NCI-H2196 treated with DMSO at 0.1 percent for 48 hours (cell line): ENCODE measurements at regions not wholly inside any gene's neighbourhood (a gene's known extent, or its start where the extent isn't known, plus 50 kb on each side); places are given as distances from the start of the nearest gene placed in this dataset.

Source experiments
- DNase-seq: peaks from one replicate; lab custom pipeline; 2025; ENCODE audit not compliant: unreplicated experiment; lab: John Stamatoyannopoulos, UW

DNA sequence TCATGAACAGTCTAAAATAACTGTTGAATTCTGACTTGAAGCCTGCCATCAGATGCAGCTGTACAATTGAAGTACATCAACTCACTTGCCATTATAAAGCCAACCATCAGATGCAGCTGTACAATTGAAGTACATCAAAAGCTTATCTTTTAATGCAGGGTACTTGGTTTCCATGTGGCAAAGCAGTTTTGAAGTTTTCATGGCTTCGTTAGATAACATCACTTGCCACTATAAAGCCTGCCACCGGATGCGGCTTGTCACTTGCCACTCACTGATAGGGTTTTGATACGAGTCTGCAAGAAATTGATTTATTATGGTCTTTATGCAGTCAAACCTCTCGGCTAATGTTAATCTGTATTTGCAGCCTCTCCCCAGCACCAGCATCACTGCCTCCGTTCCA, 1605.8 kb downstream of the SUCLG1 start:
- DNase-seq: no peak

DNA sequence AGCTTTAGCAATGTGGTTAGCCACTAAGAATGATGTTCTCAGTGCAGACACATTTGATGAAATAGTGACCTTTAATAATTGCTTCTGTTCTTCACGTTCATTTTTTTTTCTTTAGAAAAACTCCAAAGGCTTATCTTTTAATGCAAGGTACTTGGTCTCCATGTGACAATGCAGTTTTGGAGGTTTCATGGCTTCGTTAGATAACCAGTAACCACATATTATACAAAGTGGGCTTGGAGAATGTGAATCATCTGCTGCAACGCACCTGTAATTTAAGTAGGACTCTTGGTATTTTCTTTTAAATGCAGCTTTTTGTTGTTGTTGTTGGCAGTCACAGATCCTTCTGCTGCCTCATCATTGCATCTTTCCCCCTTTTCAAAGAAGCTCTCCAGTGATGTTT, 1606.3 kb downstream of the SUCLG1 start:
- no peak for DNase-seq

DNA sequence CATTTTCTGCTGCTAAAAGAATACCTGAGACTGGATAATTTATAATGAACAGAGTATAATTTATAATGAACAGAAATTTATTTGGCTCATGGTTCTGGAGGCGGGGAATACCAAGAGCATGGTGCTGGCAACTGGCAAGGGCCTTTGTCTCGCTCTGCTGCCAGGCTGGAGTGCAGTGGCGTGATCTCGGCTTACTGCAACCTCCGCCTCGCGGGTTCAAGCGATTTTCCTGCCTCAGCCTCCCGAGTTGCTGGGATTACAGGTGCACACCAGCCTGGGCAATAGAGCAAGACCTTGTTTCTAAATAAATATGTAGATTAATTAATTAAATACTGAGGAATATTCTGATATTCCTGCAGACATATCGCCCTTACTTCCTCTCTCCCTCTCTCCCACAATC, 1610.8 kb downstream of the SUCLG1 start:
- DNase-seq: no peak

DNA sequence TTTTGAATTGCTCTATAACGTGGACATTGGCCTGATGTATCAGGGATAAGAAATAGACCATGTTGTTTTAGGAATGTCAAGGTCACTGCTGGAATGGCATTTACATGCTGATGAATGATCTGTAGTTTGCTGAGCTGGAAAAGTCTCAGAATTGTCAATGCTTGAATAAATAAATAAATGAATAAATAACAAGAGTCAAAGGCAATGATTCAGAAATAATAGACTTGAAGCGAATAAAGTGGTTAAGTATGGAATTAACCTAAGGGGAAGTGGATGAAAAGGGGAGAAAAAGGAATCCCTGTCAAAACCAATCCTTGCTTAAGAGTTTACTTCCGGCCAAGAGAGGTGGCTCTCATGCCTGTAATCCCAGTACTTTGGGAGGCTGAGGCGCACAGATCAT, 1620.0 kb downstream of the SUCLG1 start:
- DNase-seq: no peak

DNA sequence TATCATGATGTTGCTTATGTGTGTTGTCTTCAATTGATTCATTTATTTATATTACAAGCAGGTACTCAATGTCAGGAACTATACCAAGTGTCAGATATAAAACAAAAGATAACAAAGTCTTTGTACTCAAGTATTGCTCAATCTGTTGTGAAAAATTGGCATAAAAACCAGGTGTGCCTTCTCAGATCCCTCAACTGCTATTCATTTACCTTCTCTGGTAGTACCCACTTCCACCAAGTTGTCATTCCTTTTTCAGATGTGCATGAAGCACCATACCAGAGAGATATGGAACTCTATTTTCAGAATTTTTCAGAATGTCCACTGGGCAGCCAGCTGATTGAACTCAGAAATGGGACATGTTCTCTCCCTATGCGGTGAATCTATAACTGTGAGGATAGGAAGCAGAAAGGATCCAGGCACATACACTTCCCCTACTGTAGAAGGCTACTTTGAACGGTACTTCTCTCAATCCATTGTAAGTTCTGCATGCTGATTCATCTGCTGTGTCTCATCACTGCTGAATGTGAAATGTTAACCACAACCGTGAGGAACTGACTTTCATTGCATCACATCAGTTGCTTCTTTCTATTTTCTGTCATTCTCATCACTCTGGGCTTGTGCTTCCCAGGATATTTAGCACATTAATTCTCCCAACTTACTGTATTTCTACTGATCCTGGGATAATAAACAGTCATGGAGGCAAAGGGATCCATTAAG, 1621.3 kb downstream of the SUCLG1 start:
- no peak for DNase-seq

DNA sequence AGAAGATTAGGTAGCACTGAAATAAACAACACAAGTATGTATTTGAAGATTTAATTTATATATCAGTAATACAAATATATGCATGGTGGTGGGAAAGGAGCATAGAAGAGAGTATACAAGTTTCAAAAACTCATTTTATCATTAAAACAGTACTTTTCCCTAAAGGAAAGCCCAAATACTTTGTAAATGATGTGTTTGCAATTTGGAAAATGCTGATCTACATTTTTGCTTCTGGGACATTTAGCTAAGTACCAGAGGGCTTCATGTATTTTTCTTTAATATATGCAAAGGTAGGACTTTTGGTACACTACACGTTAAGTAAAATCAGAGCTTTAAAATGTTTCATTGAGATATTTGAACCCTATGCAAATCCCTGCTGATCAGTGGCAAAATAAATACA, 1624.2 kb downstream of the SUCLG1 start:
- DNase-seq: no peak

DNA sequence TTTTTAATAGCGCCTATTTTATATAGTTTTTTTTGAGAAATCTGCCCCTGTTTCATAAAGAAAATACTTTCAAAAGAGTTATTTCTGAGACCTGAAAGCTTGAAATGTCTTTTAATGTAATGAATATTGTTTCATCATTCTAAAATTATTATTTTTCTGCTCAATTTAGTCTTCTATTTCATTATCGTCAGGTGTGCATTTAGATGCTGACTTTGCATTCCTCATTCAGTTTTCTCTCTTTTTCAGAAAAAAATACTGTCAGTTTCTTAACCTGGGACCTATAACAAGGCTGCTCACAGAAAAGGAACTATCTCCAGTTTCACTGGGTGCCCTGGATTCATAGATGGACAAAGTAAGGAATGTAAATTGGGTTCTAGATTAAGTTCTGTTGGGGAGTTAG, 1631.7 kb downstream of the SUCLG1 start:
- no peak for DNase-seq

DNA sequence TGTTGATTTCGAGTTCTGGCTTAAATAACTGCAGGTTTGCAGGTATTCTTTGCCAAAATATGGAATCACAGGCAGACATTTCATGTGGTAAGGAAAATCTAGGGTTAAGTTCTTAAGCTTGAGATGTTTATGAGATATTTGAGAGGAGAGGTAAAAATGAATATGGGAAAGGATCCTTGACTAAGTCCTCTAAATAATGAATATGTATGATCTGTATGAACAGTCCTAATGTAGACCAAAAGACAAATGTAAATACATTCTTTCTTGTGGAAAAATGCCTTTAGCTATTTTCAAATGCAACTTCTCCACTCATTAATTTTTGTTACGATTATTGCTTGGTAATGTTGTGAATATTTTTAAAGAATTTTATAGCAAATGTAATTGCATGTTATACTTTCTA, 1632.6 kb downstream of the SUCLG1 start:
- no peak for DNase-seq

- no peak for DNase-seq
Measured at GRCh38 chr2:82825410-82826090, 1633.5 kb downstream of the SUCLG1 start.

DNA sequence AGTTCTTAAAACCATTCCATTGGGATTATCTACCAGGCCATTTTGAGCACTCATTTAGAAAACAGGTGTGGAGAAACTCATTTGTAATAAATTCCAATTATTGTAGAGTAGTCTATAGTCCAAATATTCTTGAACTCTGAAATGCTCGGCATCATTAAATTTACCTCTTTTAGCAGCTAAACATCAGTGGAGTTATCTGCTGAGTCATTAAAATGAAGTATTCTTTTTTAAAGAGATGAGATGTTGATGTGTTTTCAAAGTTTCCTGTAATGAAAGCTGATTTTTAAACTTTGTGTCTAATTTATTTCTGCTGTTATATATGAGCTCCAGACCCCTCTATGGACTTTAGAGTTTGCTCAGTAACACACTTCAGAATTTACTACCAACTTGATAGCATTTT, 1635.2 kb downstream of the SUCLG1 start:
- no peak for DNase-seq

DNA sequence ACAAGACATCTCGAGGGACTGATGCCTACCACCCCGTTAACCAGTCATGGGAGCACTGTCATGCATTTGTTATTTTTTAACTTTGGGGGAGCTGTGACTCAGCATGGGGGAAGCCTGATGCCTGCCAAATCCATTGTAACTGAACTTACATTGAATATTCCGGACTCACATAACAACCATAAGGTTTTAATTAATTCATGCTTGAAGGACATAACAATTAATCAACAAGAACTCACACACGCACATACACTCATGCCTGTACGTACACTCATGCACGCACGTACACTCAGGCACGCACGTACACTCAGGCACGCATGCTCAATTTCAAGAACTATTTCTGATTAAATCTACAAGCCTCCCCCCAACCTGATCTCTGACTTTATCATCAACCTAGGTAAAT, 1639.1 kb downstream of the SUCLG1 start:
- DNase-seq: no peak

- no peak for DNase-seq
Measured at GRCh38 chr2:82814146-82814545, 1644.9 kb downstream of the SUCLG1 start.

DNA sequence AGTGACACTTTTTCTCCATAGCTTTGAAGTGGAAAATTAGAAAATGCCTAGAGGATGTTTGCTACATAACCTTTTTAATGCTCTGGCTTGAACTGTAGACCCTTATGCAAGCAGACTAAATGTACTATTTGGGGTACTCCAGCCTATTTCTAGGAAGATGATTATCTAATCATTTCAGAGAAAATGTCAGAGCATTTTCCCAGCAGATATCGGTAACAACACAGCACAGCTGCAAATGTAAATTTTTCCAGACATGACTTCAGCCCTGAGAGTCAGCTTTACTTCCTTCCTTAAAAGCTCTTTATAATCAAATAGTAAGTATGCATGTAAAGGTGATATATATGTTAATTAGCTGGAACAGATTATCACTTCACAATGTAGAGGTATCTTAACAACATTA, 1647.1 kb downstream of the SUCLG1 start:
- no peak for DNase-seq

- DNase-seq: no peak
Measured at GRCh38 chr2:82803307-82803706, 1655.8 kb downstream of the SUCLG1 start.

DNA sequence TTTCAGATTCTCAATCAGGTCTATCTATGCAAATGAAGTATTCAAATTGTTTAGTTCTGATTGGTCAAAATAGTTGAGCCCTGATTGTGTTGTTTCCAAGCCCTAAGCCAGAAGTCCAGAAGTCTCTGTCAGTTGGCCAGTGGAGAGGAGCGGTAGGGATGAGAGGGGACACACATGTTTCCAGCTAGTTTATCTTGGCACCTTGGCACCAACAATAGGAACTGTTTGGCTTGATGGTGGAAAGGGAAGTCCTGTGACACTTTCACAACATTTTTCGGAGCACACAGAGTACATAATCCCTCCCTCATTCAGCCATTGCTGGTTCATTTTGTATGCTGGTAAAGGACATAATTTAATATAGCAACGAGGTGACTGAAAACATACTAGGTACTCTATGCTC, 1661.6 kb downstream of the SUCLG1 start:
- DNase-seq: no peak

GRCh38 chr2:82796132-82796531, 1662.9 kb downstream of the SUCLG1 start:
- DNase-seq: no peak

DNA sequence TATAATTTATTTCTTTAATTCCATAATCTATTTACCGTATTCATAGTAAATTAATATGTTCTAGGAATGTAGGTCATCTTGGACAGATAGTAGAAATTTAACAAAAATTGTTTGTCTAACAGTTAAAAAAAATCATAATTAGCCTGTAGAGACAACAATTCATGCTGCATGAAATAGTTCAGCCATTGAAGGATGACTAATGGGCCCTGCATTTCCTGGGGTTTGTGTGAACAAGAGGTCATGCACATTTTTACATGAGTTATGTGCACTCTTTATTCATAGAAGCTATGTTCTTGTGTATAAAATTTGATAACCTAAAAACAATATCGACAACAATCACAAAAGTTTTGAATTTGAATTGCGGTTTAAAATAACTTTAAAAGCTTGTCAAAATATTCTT, 1663.6 kb downstream of the SUCLG1 start:
- no peak for DNase-seq

- no peak for DNase-seq
Measured at GRCh38 chr2:82793711-82794435, 1665.2 kb downstream of the SUCLG1 start.

DNA sequence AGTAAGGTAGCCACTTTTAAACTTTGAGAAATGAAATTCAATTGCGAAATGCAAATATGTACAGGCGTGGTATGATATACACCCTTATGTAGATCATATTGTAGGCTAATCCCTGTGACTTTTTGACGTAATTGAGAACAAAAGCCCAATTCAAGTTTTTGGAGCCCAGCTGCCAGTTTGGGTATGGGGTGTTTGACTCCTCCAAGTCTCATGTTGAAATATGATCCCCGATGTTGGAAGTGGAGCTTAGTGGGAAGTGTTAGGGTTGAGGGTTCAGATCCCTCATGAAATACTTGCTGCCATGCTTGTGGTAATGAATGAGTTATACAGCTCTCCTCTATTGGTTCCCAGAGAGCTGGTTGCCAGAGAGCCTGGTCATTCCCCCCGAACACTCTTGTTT, 1666.8 kb downstream of the SUCLG1 start:
- no peak for DNase-seq

DNA sequence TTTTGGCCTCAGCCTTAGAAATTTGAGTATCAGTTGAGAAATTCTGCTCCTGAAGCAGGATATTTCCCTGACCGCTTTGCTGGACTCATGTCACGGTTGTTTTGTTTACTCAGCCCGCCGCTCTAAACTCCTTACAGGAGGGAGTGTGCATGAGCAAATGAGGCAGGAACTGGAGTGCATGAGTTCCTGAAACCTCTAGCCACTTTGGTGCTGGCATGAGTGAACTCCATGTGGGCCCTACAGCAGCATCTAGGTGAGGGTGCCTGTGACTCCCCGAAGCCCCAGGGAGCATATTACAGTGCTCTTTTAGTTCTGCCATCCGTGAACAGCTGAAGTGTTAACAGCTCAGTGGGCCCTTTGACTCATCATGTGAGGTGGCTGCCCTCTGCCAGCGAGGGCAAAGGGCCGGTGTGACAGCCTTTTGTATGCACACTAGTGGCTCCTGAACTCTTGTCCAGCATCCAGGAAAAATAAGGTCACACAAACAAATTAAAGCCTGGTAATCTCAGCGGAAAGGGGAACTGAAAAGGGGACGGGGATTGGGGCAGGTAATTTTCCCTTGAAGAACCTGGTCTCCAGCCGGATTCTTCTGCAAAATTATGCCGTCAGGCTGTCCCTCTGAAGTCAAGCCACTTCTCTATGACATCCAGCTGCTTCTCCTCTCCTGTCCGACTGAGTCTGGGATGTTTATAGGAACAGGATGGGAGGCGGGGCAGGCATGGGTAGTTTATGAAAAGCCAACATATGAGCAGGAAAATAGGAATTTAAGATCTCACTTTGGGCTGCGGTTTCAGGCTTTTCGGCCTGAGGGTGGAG, 1668.7 kb downstream of the SUCLG1 start:
- DNase-seq: no peak

- DNase-seq: no peak
Measured at GRCh38 chr2:82789851-82790205, 1669.3 kb downstream of the SUCLG1 start.
